Stimulated activated naive CD8-positive, alpha-beta T cell treated with anti-CD3 and anti-CD28 coated beads, Interleukin-15, Interleukin-2, amounts not matched to agents 100 U/mL and 50 U/mL, for 24 hours (primary cell): ENCODE measurements at regions not wholly inside any gene's neighbourhood (a gene's known extent, or its start where the extent isn't known, plus 50 kb on each side); places are given as distances from the start of the nearest gene placed in this dataset.
"Not testable (repeated sequence)": the region's sequence is repeated elsewhere in the genome, so short reads cannot be mapped to it uniquely, and the experiment has no call there.

Experiments used
- ATAC-seq: fragments of 150-1000 bp; cut with Tn5 transposase; one replicate; pipeline ENCODE4 v1.10.0; 2021
- DNase-seq: peaks from one replicate; pipeline ENCODE4 v3.0.0; 2021

- ATAC-seq (no peak), DNase-seq (no peak)
Measured at GRCh38 chr10:108000365-108000764, 835.9 kb upstream of the SORCS1 start.

GRCh38 chr10:107994621-107995270 lies 830.2 kb upstream of the SORCS1 start:
- ATAC-seq (no peak), DNase-seq (no peak)

- ATAC-seq (no peak), DNase-seq (no peak)
Measured at GRCh38 chr10:107986571-107986970, 822.1 kb upstream of the SORCS1 start.

- ATAC-seq (no peak), DNase-seq (no peak)
Measured at GRCh38 chr10:107984581-107984980, 820.1 kb upstream of the SORCS1 start.

- DNase-seq = no peak
- ATAC-seq = no peak
Measured at GRCh38 chr10:107984149-107984548, 819.6 kb upstream of the SORCS1 start.

GRCh38 chr10:107978455-107978854 lies 813.9 kb upstream of the SORCS1 start:
- DNase-seq (no peak), ATAC-seq (no peak)

GRCh38 chr10:107971973-107972372 lies 807.5 kb upstream of the SORCS1 start:
- no peak for ATAC-seq
- no peak for DNase-seq

- ATAC-seq = no peak
Measured at GRCh38 chr10:107971411-107971810, 806.9 kb upstream of the SORCS1 start.

GRCh38 chr10:107970512-107970911 lies 806.0 kb upstream of the SORCS1 start:
- ATAC-seq (no peak), DNase-seq (no peak)

More at GRCh38 chr10:107971411-107971810, 806.9 kb upstream of the SORCS1 start:
- DNase-seq = no peak

GRCh38 chr10:107969936-107970335 lies 805.4 kb upstream of the SORCS1 start:
- no peak for DNase-seq
- ATAC-seq = no peak

- DNase-seq (no peak), ATAC-seq (no peak)
Measured at GRCh38 chr10:107966826-107967225, 802.3 kb upstream of the SORCS1 start.

GRCh38 chr10:107952649-107953556 lies 788.4 kb upstream of the SORCS1 start:
- DNase-seq = no peak
- no peak for ATAC-seq

GRCh38 chr10:107950411-107951062 lies 786.0 kb upstream of the SORCS1 start:
- DNase-seq, ATAC-seq: not testable (repeated sequence)

- no peak for DNase-seq
Measured at GRCh38 chr10:107942826-107943225, 778.3 kb upstream of the SORCS1 start.

GRCh38 chr10:107933076-107933475 lies 768.6 kb upstream of the SORCS1 start:
- no peak for DNase-seq
- ATAC-seq = no peak

More at GRCh38 chr10:107942826-107943225, 778.3 kb upstream of the SORCS1 start:
- ATAC-seq = no peak

GRCh38 chr10:107931808-107932207 lies 767.3 kb upstream of the SORCS1 start:
- ATAC-seq = no peak
- DNase-seq = no peak

GRCh38 chr10:107930037-107930436 lies 765.5 kb upstream of the SORCS1 start:
- no peak for ATAC-seq
- DNase-seq = no peak

GRCh38 chr10:107924458-107924857 lies 760.0 kb upstream of the SORCS1 start:
- no peak for ATAC-seq
- no peak for DNase-seq

GRCh38 chr10:107919626-107920235 lies 755.2 kb upstream of the SORCS1 start:
- ATAC-seq = no peak
- no peak for DNase-seq

GRCh38 chr10:107918171-107918570 lies 753.7 kb upstream of the SORCS1 start:
- DNase-seq (no peak), ATAC-seq (no peak)

GRCh38 chr10:107915215-107915610 lies 750.7 kb upstream of the SORCS1 start:
- no peak for ATAC-seq
- no peak for DNase-seq

- ATAC-seq (no peak), DNase-seq (no peak)
Measured at GRCh38 chr10:107914450-107915214, 750.1 kb upstream of the SORCS1 start.
